Chondrocyte (in vitro differentiated cells): ENCODE measurements at regions not wholly inside any gene's neighbourhood (a gene's known extent, or its start where the extent isn't known, plus 50 kb on each side); places are given as distances from the start of the nearest gene placed in this dataset.

Source experiments
- DNase-seq: peaks from one replicate; pipeline ENCODE4 v3.0.0; 2021; ENCODE audit warnings: mixed read lengths, low spot score
- H3K27ac Mint-ChIP-seq: one replicate; pipeline ENCODE4 v1.8.0; 2021; ENCODE audit warnings: mild to moderate bottlenecking, moderate library complexity, mixed read lengths; ENCODE audit not compliant: unreplicated experiment
- H3K27me3 Mint-ChIP-seq: 2 replicates; pipeline ENCODE4 v1.8.0; 2021; ENCODE audit warnings: low read depth, mixed read lengths
- H3K36me3 Mint-ChIP-seq: 2 replicates; pipeline ENCODE4 v1.8.0; 2021; ENCODE audit warnings: low read depth, mixed read lengths
- H3K4me1 Mint-ChIP-seq: 2 replicates; pipeline ENCODE4 v1.8.0; 2021; ENCODE audit warnings: low read depth, mild to moderate bottlenecking, mixed read lengths
- H3K4me3 Mint-ChIP-seq: one replicate; pipeline ENCODE4 v1.8.0; 2021; ENCODE audit warnings: mild to moderate bottlenecking, moderate library complexity, mixed read lengths; ENCODE audit not compliant: unreplicated experiment
- H3K9me3 Mint-ChIP-seq: 2 replicates; pipeline ENCODE4 v1.8.0; 2021; ENCODE audit warnings: low read depth, mixed read lengths
- TF ChIP-seq, protein P1 (sequence below): fragments of 200-600 bp; sonication (generic); IDR thresholded peaks from 2 replicates; pipeline ENCODE4 v1.5.0; 2021; ENCODE audit warnings: antibody characterized with exemption, mild to moderate bottlenecking, moderate library complexity

DNA sequence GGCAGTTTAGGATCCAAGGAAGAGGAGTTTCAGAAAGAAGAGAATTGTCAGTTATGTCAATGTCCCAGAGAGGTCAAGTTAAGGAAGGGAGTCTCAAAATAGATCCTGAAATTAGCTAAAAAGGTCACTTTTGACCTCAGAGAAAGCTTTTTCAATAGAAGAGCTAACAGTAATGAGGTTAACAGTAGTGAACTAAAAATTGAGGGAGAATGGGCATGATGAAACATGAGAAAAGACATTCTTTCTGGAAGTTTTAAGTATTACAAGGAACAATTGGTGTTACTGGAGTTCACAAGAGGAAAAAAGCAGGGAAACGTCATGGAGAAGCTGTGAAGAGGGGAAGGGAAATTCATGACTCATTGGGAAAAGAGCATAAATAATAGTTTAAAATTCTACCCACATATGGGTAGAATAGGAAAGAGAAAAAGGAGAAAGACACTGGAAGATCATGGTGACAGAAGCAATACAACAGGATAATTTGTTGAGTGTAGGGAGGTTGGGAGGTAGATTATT lies 381.2 kb upstream of the FAR2 start:
- TF ChIP-seq, protein P1, sequence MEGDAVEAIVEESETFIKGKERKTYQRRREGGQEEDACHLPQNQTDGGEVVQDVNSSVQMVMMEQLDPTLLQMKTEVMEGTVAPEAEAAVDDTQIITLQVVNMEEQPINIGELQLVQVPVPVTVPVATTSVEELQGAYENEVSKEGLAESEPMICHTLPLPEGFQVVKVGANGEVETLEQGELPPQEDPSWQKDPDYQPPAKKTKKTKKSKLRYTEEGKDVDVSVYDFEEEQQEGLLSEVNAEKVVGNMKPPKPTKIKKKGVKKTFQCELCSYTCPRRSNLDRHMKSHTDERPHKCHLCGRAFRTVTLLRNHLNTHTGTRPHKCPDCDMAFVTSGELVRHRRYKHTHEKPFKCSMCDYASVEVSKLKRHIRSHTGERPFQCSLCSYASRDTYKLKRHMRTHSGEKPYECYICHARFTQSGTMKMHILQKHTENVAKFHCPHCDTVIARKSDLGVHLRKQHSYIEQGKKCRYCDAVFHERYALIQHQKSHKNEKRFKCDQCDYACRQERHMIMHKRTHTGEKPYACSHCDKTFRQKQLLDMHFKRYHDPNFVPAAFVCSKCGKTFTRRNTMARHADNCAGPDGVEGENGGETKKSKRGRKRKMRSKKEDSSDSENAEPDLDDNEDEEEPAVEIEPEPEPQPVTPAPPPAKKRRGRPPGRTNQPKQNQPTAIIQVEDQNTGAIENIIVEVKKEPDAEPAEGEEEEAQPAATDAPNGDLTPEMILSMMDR: no peak
- Mint-ChIP-seq H3K4me3 (no peak overlapping the region), H3K9me3 (no peaks in the 10 kb centered on the region), H3K27me3 (no peaks in the 10 kb centered on the region), H3K4me1 (no peaks in the 10 kb centered on the region), H3K36me3 (peaks cover 2% of the 10 kb centered on the region), H3K27ac (no peak overlapping the region)
- no peak for DNase-seq

DNA sequence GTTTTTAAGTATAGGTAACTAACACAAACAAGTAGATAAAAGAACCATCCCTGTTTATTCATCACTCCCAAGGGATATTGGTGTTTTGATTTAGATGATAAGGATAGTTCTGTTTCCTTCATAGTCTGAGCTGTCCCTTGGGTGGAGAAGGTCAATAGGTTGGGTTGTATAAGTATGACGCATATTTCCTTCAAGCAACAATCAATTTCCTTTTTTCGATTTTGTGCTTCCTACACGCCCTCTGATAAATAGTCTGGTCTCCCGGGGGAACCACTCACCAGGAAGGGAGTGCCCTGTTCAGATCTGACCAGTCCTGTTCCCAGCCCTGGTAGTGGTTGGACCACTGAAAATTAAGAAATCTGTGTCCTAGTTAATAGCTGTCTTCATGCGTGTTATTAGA lies 378.8 kb upstream of the FAR2 start:
- Mint-ChIP-seq H3K27me3 (no peaks in the 10 kb centered on the region), H3K9me3 (no peaks in the 10 kb centered on the region), H3K36me3 (no peaks in the 10 kb centered on the region), H3K27ac (no peak overlapping the region), H3K4me3 (no peak overlapping the region), H3K4me1 (no peaks in the 10 kb centered on the region)
- TF ChIP-seq, protein P1: no peak
- no peak for DNase-seq

DNA sequence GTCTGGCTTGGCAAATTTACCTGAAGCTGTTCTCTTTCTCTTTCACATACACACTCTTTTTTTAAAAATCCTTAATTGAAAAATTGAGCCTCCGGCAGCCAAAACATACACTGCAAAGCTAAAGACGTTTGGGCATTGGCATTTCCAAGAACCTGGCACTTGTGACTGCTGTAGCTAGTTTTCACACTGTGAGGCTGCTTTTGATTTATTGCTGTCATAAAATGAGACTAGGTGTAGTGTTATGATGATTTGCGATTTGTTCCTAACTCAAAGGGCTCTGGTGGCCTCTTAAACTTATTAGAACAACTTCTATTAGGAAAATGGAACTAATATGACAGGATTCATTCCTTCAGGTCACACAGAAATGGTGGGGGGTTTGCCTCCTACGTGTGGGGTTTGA lies 377.1 kb upstream of the FAR2 start:
- Mint-ChIP-seq H3K36me3 (no peaks in the 10 kb centered on the region), H3K27ac (no peak overlapping the region), H3K27me3 (no peaks in the 10 kb centered on the region), H3K9me3 (no peaks in the 10 kb centered on the region), H3K4me1 (no peaks in the 10 kb centered on the region), H3K4me3 (no peak overlapping the region)
- no peak for DNase-seq
- TF ChIP-seq, protein P1: no peak

DNA sequence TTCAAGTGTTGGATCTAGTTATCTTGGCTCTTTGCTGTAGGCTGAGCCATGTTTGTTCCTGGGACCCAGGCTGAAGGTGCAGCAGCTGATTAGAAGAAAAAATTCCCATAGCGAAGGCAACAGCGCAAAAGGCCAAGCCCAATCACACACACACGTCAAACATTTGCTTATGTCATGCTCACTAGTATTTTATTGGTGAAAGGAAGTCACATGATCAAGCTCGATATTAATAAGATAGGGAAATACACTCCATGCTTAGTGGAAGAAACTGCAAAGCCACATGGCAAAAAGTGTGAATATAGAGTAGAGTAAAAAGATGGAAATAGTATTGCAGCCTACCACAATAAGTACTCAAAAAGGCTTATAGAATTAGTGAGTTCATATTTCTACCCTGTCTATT lies 373.5 kb upstream of the FAR2 start:
- Mint-ChIP-seq H3K27ac (no peak overlapping the region), H3K36me3 (no peaks in the 10 kb centered on the region), H3K27me3 (no peaks in the 10 kb centered on the region), H3K4me1 (no peaks in the 10 kb centered on the region), H3K9me3 (no peaks in the 10 kb centered on the region), H3K4me3 (no peak overlapping the region)
- TF ChIP-seq, protein P1: no peak
- DNase-seq: no peak

DNA sequence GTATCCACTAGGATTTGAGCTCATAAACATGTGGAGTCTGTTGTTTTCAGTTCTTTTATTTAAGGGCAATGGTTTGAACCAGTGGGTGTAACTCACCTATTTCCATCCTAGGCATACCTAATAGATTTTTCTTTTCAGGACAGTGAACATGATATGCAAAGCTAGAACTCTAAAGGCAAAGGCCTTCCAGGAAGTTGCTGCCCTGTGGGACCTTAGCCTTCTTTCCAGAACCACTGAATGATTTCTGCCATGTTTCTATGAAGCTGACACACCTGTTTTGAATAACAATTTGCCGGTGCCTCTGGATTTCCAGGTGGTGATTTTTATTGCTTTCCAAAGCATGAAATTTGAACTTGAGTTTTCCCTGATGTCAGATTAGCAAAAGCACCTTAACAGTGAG lies 372.9 kb upstream of the FAR2 start:
- no peak for DNase-seq
- no peaks in the 10 kb centered on the region for H3K4me1 Mint-ChIP-seq
- no peak overlapping the region for H3K4me3 Mint-ChIP-seq
- no peak overlapping the region for H3K27ac Mint-ChIP-seq
- no peaks in the 10 kb centered on the region for H3K27me3 Mint-ChIP-seq
- no peaks in the 10 kb centered on the region for H3K36me3 Mint-ChIP-seq
- no peaks in the 10 kb centered on the region for H3K9me3 Mint-ChIP-seq
- TF ChIP-seq, protein P1: no peak
